GM13977 (cell line): ENCODE measurements at regions not wholly inside any gene's neighbourhood (a gene's known extent, or its start where the extent isn't known, plus 50 kb on each side); places are given as distances from the start of the nearest gene placed in this dataset.

ENCODE experiments used
- DNase-seq: peaks from one replicate; pipeline ENCODE4 v3.0.0; 2012; ENCODE audit warnings: low spot score
- in situ Hi-C: fragments of 300-500 bp; cut with MboI; formaldehyde crosslinking; loops from one replicate; pipeline ENCODE4 v1.12.0; 2022; ENCODE audit warnings: low sequenced_read_pairs, low pct_unique_long_range_greater_than_20kb, mixed read lengths, inconsistent platforms; ENCODE audit not compliant: unreplicated experiment
- TF ChIP-seq, protein P1 (sequence below): IDR thresholded peaks from 2 replicates; pipeline ENCODE4 v1.5.1; 2012; ENCODE audit warnings: mild to moderate bottlenecking, control low read depth; ENCODE audit not compliant: insufficient read depth; ENCODE audit errors: extremely low read depth, missing control alignments

DNA sequence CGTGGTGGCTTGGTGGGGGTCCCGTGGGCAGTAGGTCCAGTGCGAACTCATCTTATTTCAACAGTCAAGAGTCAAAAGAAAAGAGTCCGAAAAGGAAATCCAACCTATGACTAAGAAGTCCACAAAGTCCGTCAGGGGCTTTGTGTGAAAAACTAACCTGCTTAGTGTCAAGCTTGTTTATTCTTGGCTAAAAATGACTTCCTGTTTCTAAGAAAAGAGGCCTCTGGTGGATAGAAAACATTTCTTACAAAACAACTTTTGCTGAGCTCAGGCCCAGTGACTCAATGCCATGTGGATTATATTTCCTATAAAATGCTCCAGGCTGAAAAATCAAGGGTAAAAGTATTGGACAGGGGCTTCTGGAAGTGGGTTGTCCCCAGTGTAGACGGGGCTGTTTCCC, 105.9 kb downstream of the GADD45G start:
- in situ Hi-C loops = no loop called here
- DNase-seq = no peak
- TF ChIP-seq, protein P1, sequence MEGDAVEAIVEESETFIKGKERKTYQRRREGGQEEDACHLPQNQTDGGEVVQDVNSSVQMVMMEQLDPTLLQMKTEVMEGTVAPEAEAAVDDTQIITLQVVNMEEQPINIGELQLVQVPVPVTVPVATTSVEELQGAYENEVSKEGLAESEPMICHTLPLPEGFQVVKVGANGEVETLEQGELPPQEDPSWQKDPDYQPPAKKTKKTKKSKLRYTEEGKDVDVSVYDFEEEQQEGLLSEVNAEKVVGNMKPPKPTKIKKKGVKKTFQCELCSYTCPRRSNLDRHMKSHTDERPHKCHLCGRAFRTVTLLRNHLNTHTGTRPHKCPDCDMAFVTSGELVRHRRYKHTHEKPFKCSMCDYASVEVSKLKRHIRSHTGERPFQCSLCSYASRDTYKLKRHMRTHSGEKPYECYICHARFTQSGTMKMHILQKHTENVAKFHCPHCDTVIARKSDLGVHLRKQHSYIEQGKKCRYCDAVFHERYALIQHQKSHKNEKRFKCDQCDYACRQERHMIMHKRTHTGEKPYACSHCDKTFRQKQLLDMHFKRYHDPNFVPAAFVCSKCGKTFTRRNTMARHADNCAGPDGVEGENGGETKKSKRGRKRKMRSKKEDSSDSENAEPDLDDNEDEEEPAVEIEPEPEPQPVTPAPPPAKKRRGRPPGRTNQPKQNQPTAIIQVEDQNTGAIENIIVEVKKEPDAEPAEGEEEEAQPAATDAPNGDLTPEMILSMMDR = no peak

DNA sequence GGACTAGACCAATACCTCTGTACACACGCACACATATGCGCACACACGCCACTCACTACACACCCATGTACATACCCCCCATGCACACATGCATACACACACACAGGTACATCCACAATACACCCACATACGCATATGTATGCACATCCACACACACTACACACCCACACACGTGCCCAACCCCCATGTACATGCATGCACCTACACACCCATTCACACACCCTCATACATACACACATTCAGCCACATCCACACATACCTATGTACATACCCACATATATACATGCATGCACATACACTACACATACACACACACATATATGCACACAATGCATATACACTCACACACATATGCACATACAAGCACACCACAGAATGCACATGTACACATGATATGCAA, 107.1 kb downstream of the GADD45G start:
- no peak for DNase-seq
- TF ChIP-seq, protein P1 = no peak
- in situ Hi-C loops = no loop called here

DNA sequence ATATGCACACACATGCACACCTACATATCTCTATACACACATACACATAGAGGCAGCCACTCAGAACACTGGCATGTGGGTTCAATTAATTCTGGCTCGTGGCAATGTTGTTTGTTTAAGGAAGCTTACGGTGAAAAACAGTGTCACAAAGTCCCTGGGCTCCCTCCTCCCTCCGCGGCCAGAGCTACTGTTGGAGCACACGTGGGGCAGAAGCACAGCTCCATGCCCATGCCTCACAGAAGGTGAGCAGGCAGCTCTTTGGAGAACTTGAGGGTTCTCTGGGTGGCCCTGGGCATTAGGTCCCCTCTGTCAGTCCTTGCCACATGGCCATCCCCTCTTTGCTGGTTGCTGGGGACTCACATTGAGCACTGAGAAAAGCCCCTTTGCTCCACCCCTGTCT, 107.5 kb downstream of the GADD45G start:
- in situ Hi-C loops = no loop called here
- TF ChIP-seq, protein P1 = no peak
- no peak for DNase-seq

DNA sequence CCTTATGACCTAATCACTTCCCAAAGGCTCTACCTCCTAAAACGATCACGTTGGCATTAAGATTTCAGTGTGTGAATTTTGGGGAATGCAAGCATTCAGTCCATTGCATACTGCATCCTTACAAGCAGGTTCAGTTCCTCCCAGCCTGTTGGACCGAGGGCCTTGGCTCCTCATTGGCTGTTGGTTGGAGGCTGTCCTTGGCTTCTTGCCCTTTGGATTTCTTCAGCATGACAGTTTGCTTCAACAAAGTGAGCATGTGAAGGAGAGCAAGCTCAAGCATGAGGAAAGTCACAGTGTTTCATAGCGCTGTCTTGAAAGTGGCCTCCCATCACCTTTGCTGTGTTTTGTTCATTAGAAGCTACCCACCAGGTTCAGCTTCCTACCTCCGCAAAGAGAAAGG, 109.5 kb downstream of the GADD45G start:
- TF ChIP-seq, protein P1 = no peak
- no peak for DNase-seq
- in situ Hi-C loops = no loop called here

DNA sequence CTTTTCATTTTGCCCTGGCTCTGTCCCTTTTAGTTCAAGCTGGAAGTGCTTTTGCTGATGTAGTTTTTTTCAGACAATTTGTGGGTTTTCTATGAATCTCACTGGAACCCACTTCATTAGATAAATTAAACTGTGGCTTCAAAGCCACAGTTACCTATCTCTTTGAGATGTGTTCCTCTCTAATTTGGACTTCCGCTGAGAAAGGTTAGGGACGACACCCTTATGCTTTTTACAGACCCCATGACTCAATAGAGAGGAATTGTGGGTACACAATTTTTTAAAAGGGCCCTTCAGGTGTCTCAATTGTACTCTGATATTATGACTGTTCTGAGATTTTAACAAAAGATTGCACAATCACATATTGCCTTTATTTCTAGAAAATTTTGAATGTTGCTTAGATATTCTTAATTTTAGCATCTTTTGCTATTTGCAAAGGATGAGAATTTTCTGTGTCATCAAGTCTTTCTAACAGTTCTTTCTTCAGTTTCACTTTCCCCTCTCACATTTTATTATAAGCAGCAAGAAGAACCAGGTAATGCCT, 110.6 kb downstream of the GADD45G start:
- DNase-seq = no peak
- in situ Hi-C loops = no loop called here
- TF ChIP-seq, protein P1 = no peak

DNA sequence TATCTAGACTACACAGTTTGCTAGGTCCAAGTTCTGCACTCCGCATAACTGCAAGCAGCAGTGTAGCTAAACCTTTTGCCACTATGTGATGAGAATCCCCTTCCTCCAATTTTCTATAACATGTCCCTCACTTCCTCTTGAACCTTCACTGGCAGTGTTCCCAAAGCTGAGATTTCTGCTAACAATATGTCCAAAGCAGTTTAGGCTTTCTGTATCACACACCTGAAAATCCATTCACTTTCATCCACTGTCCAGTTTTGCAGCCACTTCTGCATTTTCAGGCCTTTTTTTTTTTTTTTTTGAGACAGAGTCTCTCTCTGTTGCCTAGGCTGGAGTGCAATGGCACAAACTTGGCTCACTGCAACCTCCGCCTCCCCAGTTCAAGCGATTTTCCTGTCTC, 111.1 kb downstream of the GADD45G start:
- in situ Hi-C loops = no loop called here
- TF ChIP-seq, protein P1 = no peak
- no peak for DNase-seq

DNA sequence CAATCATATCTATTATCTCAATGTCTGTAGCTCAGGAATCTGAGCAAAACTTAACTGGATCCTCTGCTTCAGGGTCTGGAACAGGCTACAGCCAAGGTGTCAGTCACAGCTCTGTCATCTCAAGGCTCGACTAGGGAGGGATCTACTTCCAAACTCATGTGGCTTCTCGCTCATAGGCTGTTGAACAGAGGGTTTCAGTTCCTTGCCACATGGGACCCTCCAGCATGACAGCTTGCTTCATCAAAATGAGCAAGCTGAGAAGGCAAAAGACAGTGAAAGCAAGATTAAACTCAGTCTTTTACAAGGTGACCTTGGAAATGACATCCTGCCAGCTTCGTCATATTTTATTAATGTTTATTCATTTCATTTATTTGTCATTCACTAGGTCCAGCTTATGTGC, 111.7 kb downstream of the GADD45G start:
- TF ChIP-seq, protein P1 = no peak
- in situ Hi-C loops = no loop called here
- DNase-seq = no peak
